ENCODE measurements at regions not wholly inside any gene's neighbourhood (a gene's known extent, or its start where the extent isn't known, plus 50 kb on each side); places are given as distances from the start of the nearest gene placed in this dataset.

GRCh38 chr3:89690646-89691045, 583.2 kb downstream of the EPHA3 start:
- TF ChIP-seq POLR2A (IDR thresholded peaks at IDR 0.05) = no peak
- TF ChIP-seq CTCF (IDR thresholded peaks at IDR 0.05) = no peak
